ENCODE measurements at regions not wholly inside any gene's neighbourhood (a gene's known extent, or its start where the extent isn't known, plus 50 kb on each side); places are given as distances from the start of the nearest gene placed in this dataset.

DNA sequence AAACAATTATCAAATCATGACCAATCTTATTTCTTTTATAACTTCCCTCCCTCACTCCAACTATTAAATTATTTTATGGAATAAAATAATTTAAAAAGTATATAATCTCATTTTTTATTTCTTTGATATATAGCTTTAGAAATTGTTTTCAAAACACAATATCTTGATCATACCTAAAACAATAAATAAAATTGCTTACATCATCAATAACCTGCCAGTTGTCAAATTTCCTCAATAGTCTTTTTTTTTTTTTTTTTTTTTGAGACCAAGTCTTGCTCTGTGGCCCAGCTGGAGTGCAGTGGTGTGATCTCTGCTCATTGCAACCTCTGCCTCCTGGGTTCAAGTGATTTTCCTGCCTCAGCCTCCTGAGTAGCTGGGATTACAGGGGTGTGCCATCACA, 60.1 kb upstream of the ELOVL5 start:
- TF ChIP-seq, protein P1, sequence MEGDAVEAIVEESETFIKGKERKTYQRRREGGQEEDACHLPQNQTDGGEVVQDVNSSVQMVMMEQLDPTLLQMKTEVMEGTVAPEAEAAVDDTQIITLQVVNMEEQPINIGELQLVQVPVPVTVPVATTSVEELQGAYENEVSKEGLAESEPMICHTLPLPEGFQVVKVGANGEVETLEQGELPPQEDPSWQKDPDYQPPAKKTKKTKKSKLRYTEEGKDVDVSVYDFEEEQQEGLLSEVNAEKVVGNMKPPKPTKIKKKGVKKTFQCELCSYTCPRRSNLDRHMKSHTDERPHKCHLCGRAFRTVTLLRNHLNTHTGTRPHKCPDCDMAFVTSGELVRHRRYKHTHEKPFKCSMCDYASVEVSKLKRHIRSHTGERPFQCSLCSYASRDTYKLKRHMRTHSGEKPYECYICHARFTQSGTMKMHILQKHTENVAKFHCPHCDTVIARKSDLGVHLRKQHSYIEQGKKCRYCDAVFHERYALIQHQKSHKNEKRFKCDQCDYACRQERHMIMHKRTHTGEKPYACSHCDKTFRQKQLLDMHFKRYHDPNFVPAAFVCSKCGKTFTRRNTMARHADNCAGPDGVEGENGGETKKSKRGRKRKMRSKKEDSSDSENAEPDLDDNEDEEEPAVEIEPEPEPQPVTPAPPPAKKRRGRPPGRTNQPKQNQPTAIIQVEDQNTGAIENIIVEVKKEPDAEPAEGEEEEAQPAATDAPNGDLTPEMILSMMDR (IDR thresholded peaks at IDR 0.05) = no peak
- no peak overlapping the region for H3K4me3 ChIP-seq
- no peak for DNase-seq (ENCODE audit: low spot score)
- no peak overlapping the region for H3K27ac ChIP-seq

DNA sequence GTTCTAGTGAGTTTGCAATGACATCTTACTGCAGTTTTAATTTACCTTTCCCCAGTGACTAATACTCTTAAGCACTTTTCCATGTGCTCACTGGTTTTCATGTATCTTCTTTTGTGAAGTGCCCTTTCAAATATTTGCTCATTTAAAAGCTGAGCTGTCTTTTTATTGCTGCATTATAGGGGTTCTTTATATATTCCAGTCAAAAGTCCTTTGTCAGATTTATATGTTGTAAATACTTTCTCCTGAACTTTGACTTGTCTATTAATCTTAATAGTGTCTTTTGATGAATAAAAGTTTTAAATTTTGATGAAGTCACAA, 50.2 kb upstream of the ELOVL5 start:
- Histone ChIP-seq H3K4me3 (no peak overlapping the region), H3K27ac (no peak overlapping the region)
- DNase-seq (ENCODE audit: low spot score) = no peak
- TF ChIP-seq, protein P1 (IDR thresholded peaks at IDR 0.05) = no peak

DNA sequence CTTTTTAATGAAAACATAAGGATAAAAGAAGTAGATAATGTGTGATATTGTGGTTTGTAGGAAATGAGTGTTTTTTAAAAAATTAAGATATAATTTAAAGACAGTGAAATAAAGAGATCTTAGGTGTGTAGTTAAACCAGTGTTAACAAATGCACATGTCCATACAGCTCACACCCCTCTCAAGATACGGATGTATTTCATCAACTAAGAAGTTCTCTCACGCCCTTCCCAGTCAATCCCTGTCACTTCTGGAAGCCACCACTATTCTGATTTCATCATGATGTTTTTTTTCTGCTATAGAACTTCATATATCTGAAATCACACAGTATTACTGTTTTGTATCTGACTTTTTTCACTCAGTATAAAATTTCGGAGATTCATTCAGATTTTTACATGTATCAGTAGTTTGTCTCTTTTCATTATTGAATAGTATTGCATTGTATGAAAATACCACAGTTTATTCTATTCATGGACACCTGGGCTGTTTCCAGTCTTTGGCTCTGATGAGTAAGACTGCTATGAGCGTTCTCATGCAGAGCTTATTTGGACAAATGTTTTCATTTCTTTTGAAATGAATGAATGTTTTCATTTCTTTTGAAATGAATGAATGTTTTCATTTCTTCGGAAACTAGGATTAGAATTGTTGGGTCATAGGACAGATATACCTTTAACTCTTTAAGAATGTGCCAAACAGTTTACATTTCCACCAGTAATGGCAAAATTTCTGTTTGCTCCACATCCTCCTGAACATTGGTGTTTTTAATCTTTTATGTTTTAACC, 49.7 kb upstream of the ELOVL5 start:
- no peak for DNase-seq (ENCODE audit: low spot score)
- no peak overlapping the region for H3K4me3 ChIP-seq
- TF ChIP-seq, protein P1 (IDR thresholded peaks at IDR 0.05) = no peak
- no peak overlapping the region for H3K27ac ChIP-seq
